ENCODE measurements at regions not wholly inside any gene's neighbourhood (a gene's known extent, or its start where the extent isn't known, plus 50 kb on each side); places are given as distances from the start of the nearest gene placed in this dataset.

DNA sequence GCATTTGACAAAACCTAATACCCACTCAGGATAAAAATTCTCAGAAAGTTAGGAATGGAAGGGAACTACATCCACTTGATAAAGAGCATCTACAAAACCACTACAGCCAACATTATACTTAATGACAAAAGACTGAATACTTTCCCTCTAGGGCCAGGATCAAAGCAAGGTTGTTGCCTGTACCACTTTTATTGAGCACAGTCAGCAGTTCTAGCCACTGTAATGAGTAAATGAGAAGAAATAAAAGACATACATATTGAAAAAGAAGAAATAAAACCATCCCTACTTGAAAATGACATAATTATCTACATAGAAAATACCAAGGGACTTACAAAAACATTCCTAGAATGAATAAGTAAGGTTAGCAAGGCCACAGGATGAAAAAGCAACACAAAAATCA lies 194.8 kb upstream of the ZNF507 start:
- DNase-seq: no peak

DNA sequence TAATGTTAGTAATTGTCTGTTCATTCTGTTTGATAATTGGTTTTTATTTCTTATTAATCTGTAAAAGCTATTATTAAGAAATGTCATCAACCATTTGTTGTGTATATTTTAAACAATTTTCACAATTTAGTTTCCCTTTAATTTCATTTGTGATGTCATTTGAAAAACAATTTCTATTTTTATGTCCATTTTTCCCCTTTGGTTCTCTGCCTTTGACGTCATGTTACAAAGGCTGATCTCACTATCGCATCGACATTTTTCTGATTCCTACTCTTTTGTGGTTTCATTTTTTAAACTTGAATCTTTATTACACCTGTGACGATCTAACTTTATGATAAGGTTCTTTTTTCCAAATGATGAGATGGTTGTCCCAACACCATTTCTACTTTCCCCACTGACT lies 191.0 kb upstream of the ZNF507 start:
- no peak for DNase-seq

DNA sequence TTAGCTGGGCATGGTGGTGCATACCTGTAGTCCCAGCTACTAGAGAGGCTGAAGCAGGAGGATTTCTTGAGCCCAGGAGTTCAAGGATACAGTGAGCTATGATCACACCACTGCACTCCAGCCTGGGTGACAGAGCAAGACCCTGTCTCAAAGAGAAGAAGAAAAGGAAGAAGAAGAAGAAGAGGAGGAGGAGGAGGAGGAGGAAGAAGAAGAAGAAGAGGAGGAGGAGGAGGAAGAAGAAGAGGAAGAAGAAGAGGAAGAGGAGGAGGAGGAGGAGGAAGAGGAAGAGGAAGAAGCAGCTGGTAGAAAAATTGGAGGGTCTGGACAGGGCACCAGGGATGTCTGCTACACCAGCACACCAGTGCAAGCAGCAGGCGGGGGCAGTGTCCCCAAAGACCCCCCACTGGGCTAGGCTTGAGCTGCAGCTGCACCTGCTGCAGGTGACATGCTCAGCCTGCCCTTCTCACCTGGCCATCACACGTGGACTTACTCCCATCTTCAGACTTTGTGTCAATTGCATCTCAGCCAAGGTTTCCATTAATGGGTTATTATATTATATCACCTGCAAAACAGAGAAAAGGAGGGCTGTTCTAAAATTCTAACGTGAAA lies 180.9 kb upstream of the ZNF507 start:
- DNase-seq: no peak

DNA sequence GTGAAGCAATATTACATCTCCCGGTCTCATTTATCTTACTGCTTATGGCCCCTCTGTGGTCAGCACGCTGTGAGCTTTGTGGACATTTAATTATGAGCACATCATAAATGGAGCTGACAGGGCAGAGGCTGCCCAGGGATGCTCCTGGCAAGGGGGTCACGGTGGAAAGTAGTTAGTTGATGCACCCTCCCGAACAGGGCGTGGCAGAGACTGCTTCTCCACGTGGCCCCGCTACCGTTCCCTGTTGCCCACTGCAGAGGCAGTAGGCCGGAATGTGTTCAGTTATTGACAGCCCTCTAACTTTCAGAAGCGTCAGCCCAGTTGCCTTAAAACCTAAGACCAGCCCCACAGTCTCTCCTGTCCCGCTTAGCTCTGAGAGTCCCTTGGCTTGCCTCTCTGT lies 180.3 kb upstream of the ZNF507 start:
- no peak for DNase-seq

DNA sequence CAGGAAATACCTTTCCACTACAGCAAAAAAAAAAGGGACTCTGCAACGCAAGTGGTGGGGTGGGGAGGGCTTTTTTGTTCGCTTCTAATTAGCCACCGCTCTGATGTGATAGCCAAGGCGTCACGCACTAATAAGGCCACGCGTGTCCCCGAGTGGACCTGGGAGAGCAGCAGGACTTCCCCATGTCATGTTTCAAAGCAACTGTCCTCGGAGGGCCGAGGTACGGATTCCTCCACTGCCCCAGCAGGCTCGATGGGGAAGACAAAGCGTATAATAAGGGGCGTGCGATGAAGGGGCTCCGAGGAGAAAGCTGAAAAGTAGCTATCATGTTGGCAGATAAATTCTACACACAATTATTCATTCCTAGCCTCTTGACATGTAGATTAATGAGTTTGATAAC lies 179.7 kb upstream of the ZNF507 start:
- no peak for DNase-seq

DNA sequence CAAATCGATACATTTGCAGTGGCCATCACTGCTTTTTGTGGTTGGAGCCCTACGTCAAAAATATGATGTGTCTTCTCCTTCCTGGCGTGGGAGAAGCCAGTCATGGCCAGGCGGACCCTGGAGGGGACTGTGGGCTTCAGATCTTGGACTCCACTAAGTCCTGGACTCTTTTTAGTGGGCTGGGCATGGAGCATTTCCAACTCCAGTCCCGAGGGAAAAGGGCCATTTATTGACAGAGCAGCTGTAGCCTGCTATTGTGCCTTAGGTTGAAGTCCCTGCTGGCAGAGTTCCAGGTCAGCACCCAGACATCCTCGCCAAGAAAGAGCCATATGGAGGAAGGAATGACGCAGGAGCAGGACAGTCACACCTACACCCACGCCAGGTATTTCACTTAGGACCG lies 179.2 kb upstream of the ZNF507 start:
- no peak for DNase-seq

DNA sequence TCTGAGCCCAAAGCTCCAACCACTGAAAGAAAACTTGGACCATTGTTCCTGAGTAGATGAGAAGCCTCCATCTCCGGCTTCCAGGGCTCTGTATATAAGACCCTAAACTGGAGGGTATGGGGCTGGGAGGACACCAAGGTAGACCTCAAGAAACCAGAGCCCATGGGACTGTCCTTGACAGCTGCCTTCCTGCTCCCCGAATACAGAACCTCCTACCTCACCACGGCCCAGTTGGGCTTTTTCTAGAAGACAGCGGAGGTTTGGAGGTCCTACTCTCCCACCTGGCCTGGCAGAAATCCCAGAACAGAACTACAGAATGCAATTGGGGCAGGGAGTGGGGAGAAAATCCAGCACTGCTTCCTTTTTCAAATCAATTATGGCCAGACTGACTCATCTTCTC lies 177.3 kb upstream of the ZNF507 start:
- DNase-seq: no peak

DNA sequence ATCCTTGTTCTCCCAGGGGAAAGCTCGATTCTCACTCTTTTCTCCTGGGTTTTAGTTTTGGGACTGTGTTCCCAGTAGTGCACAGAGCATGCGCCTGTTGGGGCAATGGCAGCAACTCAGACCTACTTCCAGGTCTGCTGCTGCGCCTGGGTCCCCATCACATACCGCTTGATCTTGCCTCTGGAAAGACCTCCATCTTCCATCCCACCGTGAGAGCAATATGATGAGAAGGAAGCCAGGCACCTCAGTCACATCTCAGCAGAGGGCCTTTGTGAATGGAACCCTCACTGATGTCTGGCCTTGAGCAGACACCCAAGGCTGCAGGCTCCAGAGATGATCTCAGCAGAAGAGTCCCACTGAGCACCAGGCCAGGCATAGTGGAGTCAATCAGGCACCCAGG lies 176.8 kb upstream of the ZNF507 start:
- no peak for DNase-seq

DNA sequence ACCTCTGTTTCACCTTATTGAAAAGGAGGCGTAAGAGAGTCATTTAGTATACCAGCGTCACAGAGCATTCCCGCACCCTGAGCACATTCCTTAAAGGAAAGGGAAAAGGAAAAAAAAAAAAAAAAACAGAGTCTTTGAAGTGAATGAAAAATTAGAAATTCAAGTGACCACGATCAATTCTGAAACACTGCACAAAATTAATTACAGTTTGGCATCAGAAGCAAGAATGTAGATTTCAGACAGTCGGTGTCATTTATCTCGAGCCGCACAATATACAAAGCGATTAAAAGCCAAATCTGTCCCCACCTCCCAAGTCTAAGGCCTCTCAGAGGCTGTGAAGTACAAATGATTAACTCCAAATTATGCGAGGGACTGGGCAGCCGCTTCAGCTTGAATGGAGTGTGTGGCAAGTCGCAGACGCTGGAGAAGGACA lies 173.7 kb upstream of the ZNF507 start:
- DNase-seq: no peak

DNA sequence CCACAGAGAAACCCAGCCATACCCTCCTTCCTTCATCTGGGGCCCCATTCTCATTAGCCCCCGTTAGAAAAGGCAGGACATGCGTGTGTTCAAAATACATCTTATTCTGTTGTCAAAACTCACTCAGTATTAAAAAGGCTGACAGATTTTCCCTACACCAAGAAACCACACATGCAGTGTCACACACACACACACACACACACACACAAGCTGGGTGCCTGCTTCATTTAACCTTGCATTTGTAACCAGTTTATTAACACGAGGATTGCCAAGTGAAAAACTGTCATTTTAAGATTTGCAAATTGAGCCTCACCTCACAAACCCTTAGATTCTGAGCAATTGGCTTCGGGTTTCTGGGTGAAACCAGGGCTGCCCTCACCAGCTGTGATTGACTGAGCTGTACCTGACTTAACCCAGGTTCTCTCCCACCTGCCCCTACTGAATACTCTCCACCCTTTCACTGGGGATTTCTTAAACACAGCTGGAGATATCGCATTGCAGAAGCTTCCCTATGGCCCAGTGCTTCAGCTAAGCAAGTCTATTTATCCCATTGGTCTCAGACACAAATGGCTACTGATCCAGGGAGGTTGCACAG lies 172.7 kb upstream of the ZNF507 start:
- DNase-seq: no peak

DNA sequence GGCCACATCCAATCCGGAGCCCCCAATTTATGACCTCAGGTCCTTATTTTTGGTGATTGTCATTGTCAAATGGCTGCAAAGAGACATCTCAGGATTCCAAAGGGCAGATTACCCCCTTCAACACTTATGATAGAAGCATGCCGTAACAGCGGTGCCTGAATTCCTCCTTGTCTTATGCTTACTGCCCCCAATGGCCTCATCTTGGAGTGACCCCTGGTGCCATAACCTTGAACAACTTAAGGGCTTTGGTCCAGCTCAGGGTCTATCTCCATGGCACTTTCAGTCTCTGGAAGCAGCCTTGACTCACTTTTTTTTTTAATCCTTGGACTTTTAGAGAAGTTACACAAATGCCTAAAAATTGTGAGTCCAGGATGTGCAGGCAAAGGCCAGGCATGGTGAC lies 171.6 kb upstream of the ZNF507 start:
- no peak for DNase-seq

DNA sequence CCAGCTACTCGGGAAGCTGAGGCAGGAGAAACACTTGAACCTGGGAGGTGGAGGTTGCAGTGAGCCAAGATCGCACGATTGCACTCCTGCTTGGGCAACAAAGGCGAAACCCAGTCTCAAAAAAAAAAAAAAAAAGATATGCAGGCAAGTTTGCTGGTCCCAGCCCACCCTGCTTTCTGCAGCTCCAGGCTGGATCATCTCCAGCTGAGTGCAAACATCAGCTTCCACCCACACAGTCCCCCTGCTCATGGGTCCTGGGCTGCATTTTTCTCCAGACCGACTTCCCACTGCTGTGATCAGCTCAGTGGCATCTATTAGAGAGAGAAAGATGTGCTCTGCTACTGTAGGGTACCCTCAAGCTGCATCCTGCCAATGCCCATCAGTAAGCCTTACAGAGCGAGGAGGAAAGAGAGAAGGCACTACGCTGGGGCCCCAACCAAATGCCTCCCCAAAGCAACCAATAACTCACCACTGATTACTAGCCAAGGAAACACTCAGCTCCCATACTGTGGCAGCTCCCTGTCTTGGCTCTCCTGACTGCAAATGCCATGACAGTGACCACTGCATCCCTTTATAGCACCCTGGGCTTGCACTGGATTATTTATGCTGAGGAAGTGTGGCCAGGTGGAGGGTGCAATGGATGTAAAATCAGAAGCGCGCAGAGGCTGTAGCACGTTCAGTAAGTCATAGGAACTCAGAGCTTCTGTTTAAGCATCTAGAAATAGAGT lies 170.9 kb upstream of the ZNF507 start:
- DNase-seq: no peak

DNA sequence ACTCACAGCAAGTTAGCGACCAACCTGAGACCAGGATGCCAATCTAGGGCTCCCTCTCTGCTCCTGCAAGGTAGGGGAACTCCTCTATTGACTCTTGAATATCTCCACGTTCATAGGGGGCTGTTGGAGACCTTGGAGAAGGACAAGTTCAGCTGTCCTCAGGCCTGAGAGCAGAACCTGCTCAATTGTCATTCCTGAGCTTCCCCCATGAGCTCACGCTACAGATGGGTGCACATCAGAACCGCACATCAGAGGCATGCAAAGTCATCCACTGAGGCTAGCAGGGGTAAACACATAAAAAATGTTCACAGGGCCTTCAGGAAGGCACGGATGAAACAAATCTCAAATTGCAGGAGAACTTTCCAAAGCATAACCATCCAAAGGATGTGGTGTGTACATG lies 168.8 kb upstream of the ZNF507 start:
- DNase-seq: no peak

DNA sequence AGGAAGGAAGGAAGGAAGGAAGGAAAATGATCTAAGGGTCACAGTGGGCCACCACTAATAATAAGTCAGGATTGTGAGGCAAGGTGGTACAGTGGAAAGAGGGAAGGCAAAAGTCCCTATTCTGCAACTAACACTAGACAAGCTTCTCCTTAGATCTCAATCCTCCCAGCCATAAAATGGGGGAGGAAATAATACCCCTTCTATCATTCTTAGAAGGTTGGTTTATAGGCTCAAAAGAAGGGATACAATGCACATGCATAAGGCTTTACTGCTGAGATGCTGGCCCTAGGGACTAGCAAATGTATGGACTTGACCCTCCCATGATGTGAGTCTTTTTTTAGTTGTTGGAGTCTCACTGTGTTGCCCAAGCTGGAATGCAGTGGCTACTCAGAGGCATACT lies 167.7 kb upstream of the ZNF507 start:
- no peak for DNase-seq

DNA sequence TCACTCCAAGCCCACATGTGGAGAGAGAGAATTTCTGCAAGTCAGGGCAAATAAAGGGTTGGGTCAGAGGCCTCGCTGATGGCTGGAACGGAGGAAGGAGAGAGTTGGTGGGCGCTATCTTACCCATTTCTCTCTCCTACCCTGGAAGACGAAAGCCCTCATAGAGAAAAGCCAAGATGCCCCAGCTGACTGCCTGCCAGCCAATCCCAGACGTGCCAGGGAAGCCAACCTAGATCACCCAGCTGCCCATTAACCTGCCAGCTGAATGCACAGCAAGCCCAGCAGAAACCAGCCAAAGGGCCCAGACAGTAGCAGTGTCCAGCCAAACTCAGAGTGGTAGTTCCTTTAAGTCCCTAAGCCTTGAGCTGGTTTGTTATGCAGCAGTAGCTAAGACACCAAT lies 167.0 kb upstream of the ZNF507 start:
- DNase-seq: no peak

DNA sequence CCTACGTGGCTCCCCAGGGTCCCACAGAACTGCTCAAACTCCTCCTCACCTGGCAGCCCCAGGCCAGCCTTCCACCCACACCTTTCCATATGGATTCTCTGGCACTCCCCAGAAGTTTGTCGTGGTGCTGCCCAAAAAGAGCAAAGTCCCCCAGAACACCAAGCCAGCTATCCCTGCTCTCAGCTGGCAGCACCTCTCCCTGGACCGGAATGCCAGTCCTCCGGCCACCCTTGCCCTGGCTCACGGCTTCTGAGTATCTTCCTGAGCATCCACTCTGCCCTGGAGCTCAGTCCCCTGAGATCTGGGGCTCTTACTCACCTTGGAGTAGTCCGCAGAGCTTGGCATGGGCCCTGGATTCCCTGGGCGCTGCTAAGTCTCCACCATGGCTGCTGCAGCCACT lies 166.5 kb upstream of the ZNF507 start:
- DNase-seq: no peak

DNA sequence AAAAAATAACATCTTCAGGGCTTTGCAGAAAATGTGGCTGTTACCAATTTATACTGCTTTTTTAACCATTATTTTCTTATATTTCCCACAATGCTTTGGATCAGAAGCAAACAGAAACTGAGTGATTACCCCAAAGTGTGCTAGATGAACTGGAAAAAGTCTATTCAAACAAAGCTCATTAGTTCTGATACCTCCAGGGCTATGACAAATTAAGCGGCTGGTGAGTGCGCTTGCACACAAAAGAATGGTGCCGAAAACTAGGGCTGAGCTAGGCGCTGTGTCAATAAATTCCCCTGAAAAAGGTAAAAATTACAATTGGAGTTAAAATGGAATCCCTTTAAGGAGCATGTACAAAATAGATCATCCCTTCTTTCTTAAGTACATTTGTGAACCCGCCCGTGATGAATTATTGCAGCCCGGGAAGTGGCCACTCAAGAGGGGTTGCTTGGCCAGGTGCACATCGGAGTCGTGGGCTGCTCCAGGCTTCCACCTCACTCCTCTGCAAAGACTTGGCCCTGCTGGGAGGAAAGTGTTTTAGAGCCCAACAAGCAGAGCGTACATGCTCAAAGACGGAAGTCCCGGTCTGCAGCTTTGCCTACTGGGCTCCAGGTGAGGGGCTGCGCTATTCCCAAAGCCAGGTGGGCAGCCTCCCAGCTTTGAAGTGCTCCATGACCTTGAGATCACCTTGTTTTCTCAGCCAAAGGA lies 164.0 kb upstream of the ZNF507 start:
- DNase-seq: no peak

DNA sequence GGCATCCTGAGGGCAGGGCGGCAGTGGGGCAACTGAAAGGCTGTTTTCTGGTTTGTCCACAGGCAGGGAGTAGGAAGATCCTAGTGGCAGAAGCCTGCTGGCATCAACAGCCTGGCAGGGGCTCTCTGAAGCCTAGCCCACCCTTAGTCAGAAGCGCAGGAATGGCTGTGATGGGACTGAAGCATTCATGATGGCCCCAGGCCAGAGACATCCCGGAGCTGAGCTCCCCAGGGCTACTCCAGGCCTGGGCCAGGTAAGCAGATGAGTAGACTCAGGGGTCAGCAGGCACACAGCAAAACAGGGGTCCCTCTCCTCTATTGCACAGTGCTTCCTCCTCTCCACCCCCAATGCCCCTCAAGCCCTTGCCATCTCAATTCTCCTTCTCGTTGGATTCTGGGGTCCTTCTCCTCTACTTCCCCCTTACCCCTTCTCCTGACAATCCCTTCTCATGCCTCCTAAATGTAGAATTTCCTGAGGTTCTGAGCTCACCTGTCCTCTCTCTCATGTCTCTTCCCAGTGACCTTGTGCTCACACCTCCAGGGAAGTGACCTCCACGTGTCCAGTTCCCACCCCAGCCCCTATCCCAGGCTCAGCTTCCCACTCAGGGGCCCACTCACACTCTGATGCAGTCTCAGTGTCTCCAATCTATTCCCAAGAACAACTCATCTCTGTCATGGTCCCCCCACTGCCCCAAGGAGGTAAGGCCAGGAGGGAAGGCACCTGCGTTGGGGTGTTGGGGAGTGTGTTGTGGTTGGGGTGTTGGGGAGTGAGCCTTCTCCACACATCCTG lies 158.7 kb upstream of the ZNF507 start:
- no peak for DNase-seq

DNA sequence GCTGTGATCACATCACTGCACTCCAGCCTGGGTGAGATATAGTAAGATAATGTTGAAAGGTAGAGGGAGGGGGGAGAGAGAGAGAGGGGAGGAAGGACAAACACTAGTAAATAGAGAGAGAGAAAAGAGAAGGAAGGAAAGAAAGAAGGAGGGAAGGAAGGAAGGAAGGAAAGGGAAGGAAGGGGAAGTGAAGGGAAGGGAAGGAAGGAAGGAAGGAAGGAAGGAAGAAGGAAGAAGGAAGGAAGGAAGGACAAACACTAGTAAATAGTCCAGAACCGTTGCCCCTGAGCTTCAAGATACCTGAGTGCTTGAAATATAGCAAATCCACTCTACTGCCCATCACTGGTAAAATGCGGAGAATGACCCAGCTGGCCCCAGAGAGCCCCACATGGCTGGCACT lies 156.5 kb upstream of the ZNF507 start:
- DNase-seq: no peak

DNA sequence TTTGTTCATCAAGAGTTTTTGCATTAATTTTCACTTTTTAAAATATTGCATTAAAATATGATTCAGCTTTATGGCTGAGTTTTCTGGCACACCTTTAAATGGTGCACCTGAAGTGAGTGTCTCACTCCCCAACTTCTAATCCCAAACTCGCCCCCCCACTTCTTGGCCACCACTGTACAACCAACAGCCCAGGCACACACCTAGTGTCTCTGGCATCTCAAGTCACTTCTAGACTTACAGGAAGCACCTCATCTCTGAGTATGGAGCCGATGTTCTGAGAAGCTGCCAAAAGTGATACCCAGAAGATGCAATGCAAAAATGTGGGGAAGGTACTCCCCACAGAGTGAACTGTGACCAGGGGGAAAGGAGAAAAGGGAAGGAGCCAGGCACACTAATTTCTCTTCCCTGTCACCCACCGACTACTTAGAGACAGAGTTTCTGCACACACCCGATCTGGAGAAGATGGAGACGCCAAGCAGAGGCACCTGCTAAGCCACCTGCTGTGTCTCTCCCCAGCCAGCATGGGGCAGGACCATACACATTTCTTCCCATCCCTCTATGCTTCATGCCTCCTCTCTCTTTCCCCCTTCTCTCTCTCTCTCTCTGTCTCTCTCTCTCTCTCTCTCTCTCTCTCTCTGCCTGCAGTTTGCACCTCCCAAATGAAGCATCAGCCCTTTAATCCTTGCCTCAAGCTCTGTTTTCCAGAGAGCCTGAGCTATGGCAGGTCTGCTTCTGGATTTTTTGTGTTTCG lies 155.3 kb upstream of the ZNF507 start:
- DNase-seq: no peak

DNA sequence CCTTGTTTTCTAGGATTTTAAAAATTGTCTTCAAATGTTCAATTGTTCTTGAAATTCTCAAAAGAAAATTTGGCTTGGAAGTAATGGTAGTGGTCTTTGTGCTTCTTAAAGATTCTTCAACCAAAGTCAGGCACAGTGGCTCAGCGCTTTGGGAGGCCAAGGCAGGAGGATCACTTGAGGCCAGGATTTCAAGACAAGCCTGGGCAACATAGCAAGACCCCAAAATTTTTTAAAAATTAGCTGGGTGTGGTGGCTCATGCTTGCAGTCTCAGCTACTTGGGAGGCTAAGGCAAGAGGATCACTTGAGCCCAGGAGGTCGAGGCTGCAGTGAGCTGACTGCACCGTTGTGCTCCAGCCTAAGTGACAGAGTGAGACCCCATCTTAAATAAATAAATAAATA lies 153.5 kb upstream of the ZNF507 start:
- no peak for DNase-seq

Measured in stimulated activated CD4-positive, alpha-beta T cell treated with anti-CD3 and anti-CD28 coated beads, Interleukin-12 subunit alpha, Interleukin-12 subunit beta, amount 100 ng/mL, for 4 hours (primary cell).